ENCODE measurements at regions not wholly inside any gene's neighbourhood (a gene's known extent, or its start where the extent isn't known, plus 50 kb on each side); places are given as distances from the start of the nearest gene placed in this dataset.

DNA sequence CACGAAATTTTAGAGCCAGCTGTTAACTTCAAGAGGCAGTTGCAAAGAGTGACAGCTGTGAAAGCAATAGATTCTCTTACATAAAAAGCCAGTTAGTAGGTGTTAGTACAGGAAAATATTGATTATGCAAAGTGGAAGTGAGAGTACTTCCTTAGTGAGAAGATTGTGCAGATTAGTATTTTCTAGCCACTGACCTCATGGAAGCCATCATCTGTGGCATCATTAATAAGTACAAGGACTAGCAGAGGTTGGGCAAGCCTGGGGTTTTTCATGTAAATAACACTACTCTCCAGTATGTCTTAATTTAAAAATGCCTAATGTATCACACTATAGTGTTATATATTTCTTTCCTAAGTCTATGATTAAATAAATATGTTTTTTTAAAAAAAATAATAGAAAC is 166.2 kb upstream of the DTNA start:
- Histone ChIP-seq H3K27me3 (no peaks in the 10 kb centered on the region; the same call in 1 of the 2 replicates), H3K9me3 (no peaks in the 10 kb centered on the region), H3K4me1 (no peaks in the 10 kb centered on the region), H3K36me3 (no peaks in the 10 kb centered on the region), H3K4me3 (ENCODE audit: low read depth, low read length) (no peak overlapping the region)
- TF ChIP-seq, protein P1, sequence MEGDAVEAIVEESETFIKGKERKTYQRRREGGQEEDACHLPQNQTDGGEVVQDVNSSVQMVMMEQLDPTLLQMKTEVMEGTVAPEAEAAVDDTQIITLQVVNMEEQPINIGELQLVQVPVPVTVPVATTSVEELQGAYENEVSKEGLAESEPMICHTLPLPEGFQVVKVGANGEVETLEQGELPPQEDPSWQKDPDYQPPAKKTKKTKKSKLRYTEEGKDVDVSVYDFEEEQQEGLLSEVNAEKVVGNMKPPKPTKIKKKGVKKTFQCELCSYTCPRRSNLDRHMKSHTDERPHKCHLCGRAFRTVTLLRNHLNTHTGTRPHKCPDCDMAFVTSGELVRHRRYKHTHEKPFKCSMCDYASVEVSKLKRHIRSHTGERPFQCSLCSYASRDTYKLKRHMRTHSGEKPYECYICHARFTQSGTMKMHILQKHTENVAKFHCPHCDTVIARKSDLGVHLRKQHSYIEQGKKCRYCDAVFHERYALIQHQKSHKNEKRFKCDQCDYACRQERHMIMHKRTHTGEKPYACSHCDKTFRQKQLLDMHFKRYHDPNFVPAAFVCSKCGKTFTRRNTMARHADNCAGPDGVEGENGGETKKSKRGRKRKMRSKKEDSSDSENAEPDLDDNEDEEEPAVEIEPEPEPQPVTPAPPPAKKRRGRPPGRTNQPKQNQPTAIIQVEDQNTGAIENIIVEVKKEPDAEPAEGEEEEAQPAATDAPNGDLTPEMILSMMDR (IDR thresholded peaks at IDR 0.05; ENCODE audit: low read depth, low read length) = no peak
- no peak for DNase-seq

DNA sequence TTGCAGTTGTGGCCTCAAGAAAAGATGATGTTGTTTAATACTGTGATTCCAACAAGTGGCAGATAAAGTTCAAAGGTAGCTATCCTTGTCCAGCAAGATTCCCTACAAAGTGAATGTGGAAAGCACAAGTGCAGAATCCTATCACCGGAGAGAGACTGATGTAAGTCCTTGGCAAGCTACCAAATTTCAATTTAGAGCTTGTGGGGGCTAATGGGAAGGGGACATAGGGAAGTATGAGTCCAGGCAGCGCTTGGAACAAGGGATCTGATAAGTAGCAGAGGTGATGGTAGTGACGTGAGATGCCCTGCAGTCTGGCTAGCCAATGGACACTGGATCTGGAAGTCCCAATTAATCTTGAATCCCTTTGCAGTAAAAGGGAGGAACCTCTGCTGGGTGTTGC is 165.2 kb upstream of the DTNA start:
- Histone ChIP-seq H3K9me3 (no peaks in the 10 kb centered on the region), H3K4me3 (ENCODE audit: low read depth, low read length) (no peak overlapping the region), H3K36me3 (no peaks in the 10 kb centered on the region), H3K27me3 (no peaks in the 10 kb centered on the region), H3K4me1 (no peaks in the 10 kb centered on the region)
- TF ChIP-seq, protein P1 (IDR thresholded peaks at IDR 0.05; ENCODE audit: low read depth, low read length) = no peak
- DNase-seq = no peak

DNA sequence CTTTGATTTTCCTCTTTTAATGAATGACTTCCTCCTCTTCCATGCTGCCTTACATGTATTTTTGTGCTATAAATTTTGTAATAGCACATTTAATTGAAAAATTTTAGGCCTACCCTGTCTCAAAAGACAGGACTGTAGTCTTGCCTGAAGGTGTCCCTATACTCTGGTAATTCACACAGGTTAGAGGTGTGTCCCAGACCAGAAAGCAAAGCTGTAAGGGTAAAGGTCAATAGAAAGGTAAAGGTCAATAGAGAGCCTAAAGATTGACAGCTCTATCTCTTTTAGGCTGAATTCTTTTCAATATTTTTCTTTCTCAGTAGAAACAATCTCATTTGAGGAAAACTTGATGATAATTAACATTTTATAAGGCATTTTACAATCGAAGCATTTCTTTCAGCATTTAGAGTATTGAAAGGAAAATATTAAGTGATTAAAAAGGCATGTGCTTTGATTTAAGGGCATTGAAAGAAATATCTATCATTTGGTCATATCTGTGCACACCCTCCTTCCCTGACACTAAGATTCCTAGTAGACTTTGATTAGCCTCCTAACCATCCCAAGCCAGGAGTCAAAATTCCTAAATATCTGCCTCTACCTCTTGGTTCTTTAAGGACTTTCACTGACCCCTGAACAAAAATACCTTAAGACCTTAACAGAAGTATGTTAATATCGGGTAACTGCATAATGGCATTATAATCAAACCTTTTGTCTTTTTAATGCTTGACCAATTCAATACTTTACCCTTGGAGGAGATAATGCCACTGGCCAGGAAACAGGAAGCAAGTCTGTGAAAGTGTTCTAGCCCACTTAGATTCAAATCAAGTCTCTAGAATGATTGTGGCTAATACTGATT is 161.8 kb upstream of the DTNA start:
- H3K4me1 ChIP-seq = no peaks in the 10 kb centered on the region
- DNase-seq = no peak
- H3K36me3 ChIP-seq = no peaks in the 10 kb centered on the region
- TF ChIP-seq, protein P1 (IDR thresholded peaks at IDR 0.05; ENCODE audit: low read depth, low read length) = no peak
- H3K9me3 ChIP-seq = no peaks in the 10 kb centered on the region
- H3K27me3 ChIP-seq = no peaks in the 10 kb centered on the region
- H3K4me3 ChIP-seq (ENCODE audit: low read depth, low read length) = no peak overlapping the region

DNA sequence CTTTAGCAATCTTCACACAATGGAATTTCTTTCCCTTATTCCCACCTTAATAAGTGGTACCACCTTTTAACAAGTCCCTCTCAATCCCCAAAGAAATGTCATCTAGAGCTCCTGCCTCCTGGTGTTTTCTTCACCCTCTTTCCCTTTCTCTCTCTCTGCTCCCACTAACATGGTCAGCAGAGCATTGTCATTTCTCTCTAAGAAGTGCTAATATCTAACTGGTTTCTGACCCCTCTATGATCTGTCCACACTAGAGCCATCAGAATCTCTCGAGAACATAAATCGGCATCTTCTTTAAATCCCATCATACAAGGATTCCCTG is 161.2 kb upstream of the DTNA start:
- TF ChIP-seq, protein P1 (IDR thresholded peaks at IDR 0.05; ENCODE audit: low read depth, low read length) = no peak
- H3K4me3 ChIP-seq (ENCODE audit: low read depth, low read length) = no peak overlapping the region
- H3K27me3 ChIP-seq = no peaks in the 10 kb centered on the region
- H3K9me3 ChIP-seq = no peaks in the 10 kb centered on the region
- no peak for DNase-seq
- H3K36me3 ChIP-seq = no peaks in the 10 kb centered on the region
- H3K4me1 ChIP-seq = no peaks in the 10 kb centered on the region

DNA sequence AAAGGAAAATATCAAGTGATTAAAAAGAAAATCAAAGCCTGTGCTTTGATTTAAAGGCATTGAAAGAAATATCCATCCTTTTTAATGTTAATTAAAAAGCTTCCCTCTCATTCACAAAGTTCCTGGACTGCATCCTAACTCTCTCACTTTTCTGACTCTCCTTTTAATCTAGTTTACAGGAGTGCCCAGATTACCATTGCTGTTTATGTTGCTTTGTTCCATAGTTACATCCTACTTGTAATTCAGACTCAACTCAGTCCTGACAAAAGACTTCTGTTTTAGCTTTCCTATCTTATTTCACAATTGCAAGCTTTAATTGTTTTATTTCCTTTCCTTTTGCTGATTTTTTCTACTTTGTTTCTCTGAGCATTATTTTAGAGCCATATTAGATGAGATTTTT is 160.7 kb upstream of the DTNA start:
- H3K4me3 ChIP-seq (ENCODE audit: low read depth, low read length) = no peak overlapping the region
- TF ChIP-seq, protein P1 (IDR thresholded peaks at IDR 0.05; ENCODE audit: low read depth, low read length) = no peak

DNA sequence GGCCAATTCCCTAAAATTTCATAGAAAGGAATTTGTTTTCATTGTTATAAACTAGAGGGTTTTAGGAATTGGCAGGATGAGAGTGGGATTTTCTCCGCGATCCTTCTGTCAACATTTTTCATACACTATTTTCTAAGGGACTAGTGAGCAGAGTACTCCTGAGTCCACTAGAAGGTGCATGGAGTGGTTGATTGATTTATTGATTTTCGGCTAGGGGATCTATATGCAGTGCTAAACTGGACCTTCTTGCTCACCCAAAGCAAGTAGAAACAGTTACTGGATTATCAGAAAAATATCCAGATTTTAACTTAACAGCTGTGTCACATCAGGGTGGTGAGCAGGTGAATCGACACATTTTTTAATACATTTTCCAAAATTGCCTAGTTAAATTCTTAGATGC is 159.9 kb upstream of the DTNA start:
- Histone ChIP-seq H3K27me3 (no peaks in the 10 kb centered on the region), H3K4me3 (ENCODE audit: low read depth, low read length) (no peak overlapping the region), H3K9me3 (no peaks in the 10 kb centered on the region), H3K36me3 (no peaks in the 10 kb centered on the region), H3K4me1 (no peaks in the 10 kb centered on the region)
- TF ChIP-seq, protein P1 (IDR thresholded peaks at IDR 0.05; ENCODE audit: low read depth, low read length) = no peak
- DNase-seq = no peak

More for the DNA sequence above, 160.7 kb upstream of the DTNA start:
- no peak for DNase-seq
- Histone ChIP-seq H3K4me1 (no peaks in the 10 kb centered on the region), H3K27me3 (no peaks in the 10 kb centered on the region), H3K9me3 (no peaks in the 10 kb centered on the region), H3K36me3 (no peaks in the 10 kb centered on the region)

Measured in BE2C (cell line).